ENCODE measurements at regions not wholly inside any gene's neighbourhood (a gene's known extent, or its start where the extent isn't known, plus 50 kb on each side); places are given as distances from the start of the nearest gene placed in this dataset.

- no peak for TF ChIP-seq CTCF (IDR thresholded peaks at IDR 0.05; ENCODE audit: insufficient read depth, low read length, poor library complexity, severe bottlenecking)
- no peak overlapping the region for H3K4me3 ChIP-seq (ENCODE audit: low read depth, low read length)
- DNase-seq (ENCODE audit: low read depth), result no peak
- peaks cover 2% of the 10 kb centered on the region for H3K27me3 ChIP-seq (ENCODE audit: control insufficient read depth, insufficient read depth, low read length)
- H3K36me3 ChIP-seq (ENCODE audit: control insufficient read depth, insufficient read depth, low read length), result no peaks in the 10 kb centered on the region
Measured at GRCh38 chr10:121041906-121042305, 190.7 kb downstream of the WDR11 start.

GRCh38 chr10:121042342-121042741, 191.2 kb downstream of the WDR11 start:
- no peak for TF ChIP-seq CTCF (IDR thresholded peaks at IDR 0.05; ENCODE audit: insufficient read depth, low read length, poor library complexity, severe bottlenecking)
- DNase-seq (ENCODE audit: low read depth), result no peak
- Histone ChIP-seq H3K36me3 (ENCODE audit: control insufficient read depth, insufficient read depth, low read length) (no peaks in the 10 kb centered on the region), H3K4me3 (ENCODE audit: low read depth, low read length) (no peak overlapping the region), H3K27me3 (ENCODE audit: control insufficient read depth, insufficient read depth, low read length) (peaks cover 2% of the 10 kb centered on the region)

- H3K36me3 ChIP-seq (ENCODE audit: control insufficient read depth, insufficient read depth, low read length), result no peaks in the 10 kb centered on the region
- no peak for DNase-seq (ENCODE audit: low read depth)
- H3K4me3 ChIP-seq (ENCODE audit: low read depth, low read length), result no peak overlapping the region
- TF ChIP-seq CTCF (IDR thresholded peaks at IDR 0.05; ENCODE audit: insufficient read depth, low read length, poor library complexity, severe bottlenecking), result no peak
- H3K27me3 ChIP-seq (ENCODE audit: control insufficient read depth, insufficient read depth, low read length), result peaks cover 2% of the 10 kb centered on the region
Measured at GRCh38 chr10:121043124-121043849, 192.1 kb downstream of the WDR11 start.

- no peak for TF ChIP-seq CTCF (IDR thresholded peaks at IDR 0.05; ENCODE audit: insufficient read depth, low read length, poor library complexity, severe bottlenecking)
- no peaks in the 10 kb centered on the region for H3K36me3 ChIP-seq (ENCODE audit: control insufficient read depth, insufficient read depth, low read length)
- DNase-seq (ENCODE audit: low read depth), result no peak
- no peaks in the 10 kb centered on the region for H3K27me3 ChIP-seq (ENCODE audit: control insufficient read depth, insufficient read depth, low read length)
- H3K4me3 ChIP-seq (ENCODE audit: low read depth, low read length), result no peak overlapping the region
Measured at GRCh38 chr10:121048749-121049148, 197.6 kb downstream of the WDR11 start.

GRCh38 chr10:121049489-121049888, 198.3 kb downstream of the WDR11 start:
- TF ChIP-seq CTCF (IDR thresholded peaks at IDR 0.05; ENCODE audit: insufficient read depth, low read length, poor library complexity, severe bottlenecking), result no peak
- no peak overlapping the region for H3K4me3 ChIP-seq (ENCODE audit: low read depth, low read length)
- H3K27me3 ChIP-seq (ENCODE audit: control insufficient read depth, insufficient read depth, low read length), result no peaks in the 10 kb centered on the region
- no peak for DNase-seq (ENCODE audit: low read depth)
- no peaks in the 10 kb centered on the region for H3K36me3 ChIP-seq (ENCODE audit: control insufficient read depth, insufficient read depth, low read length)

GRCh38 chr10:121049923-121050322, 198.8 kb downstream of the WDR11 start:
- no peak for TF ChIP-seq CTCF (IDR thresholded peaks at IDR 0.05; ENCODE audit: insufficient read depth, low read length, poor library complexity, severe bottlenecking)
- Histone ChIP-seq H3K36me3 (ENCODE audit: control insufficient read depth, insufficient read depth, low read length) (no peaks in the 10 kb centered on the region), H3K4me3 (ENCODE audit: low read depth, low read length) (no peak overlapping the region), H3K27me3 (ENCODE audit: control insufficient read depth, insufficient read depth, low read length) (no peaks in the 10 kb centered on the region)
- no peak for DNase-seq (ENCODE audit: low read depth)

Measured in kidney epithelial cell (primary cell).